Tibial nerve (tissue), 4 donors: ENCODE measurements at regions not wholly inside any gene's neighbourhood (a gene's known extent, or its start where the extent isn't known, plus 50 kb on each side); places are given as distances from the start of the nearest gene placed in this dataset.

ENCODE experiments used
- DNase-seq, 2 donors: peaks; one replicate each; pipeline ENCODE4 v3.0.0-alpha.2; 2019; ENCODE audit warnings: low spot score in 2 of 2
- H3K27ac ChIP-seq, 4 donors: fragments of 200-600 bp; sonication (generic) in 3 of 4; one replicate each; pipeline ENCODE4 v1.5.1; 2017 to 2019; ENCODE audit warnings: mild to moderate bottlenecking in 1 of 4
- H3K27me3 ChIP-seq, 2 donors: fragments of 200-600 bp; sonication (generic) in 1 of 2; one replicate each; pipeline versions ENCODE4 v1.5.1 to v1.6.0; 2017 to 2019
- H3K36me3 ChIP-seq, 3 donors: fragments of 200-600 bp; sonication (generic); one replicate each; pipeline ENCODE4 v1.5.1; 2018 to 2019
- H3K4me1 ChIP-seq, 4 donors: fragments of 200-600 bp; sonication (generic) in 3 of 4; one replicate each; pipeline ENCODE4 v1.5.1; 2017 to 2019
- H3K4me3 ChIP-seq, 4 donors: fragments of 200-600 bp; sonication (generic) in 3 of 4; one replicate each; pipeline ENCODE4 v1.5.1; 2017 to 2019; ENCODE audit warnings: mild to moderate bottlenecking in 1 of 4, moderate library complexity in 1 of 4
- H3K9me3 ChIP-seq, 4 donors: fragments of 200-600 bp; sonication (generic) in 3 of 4; one replicate each; pipeline ENCODE4 v1.5.1; 2017 to 2019
- EP300 ChIP-seq, 2 donors: sonication (generic); formaldehyde crosslinking; IDR thresholded peaks; one replicate each; pipeline ENCODE4 v1.6.1; 2017; ENCODE audit warnings: antibody characterized with exemption in 2 of 2, mild to moderate bottlenecking in 1 of 2
- POLR2A ChIP-seq, 2 donors: fragments of 450-650 bp; IDR thresholded peaks; one replicate each; pipeline ENCODE4 v1.6.1; 2017; ENCODE audit warnings: antibody characterized with exemption in 2 of 2, mild to moderate bottlenecking in 2 of 2, moderate library complexity in 2 of 2
- WGBS, 2 donors: methylation state at CpG; one replicate each; pipeline ENCODE4 v1.1.5; 2018; 5-methylcytosine and 5-hydroxymethylcytosine counted together
- TF ChIP-seq, protein P1 (sequence below), 5 experiments: fragments of 200-600 bp in 3 of 5; fragments of 450-650 bp in 2 of 5; sonication (generic) in 3 of 5; IDR thresholded peaks; one replicate each; pipeline ENCODE4 v1.5.1; 2016 to 2019; ENCODE audit warnings: antibody characterized with exemption in 5 of 5, mild to moderate bottlenecking in 3 of 5, moderate library complexity in 2 of 5

DNA sequence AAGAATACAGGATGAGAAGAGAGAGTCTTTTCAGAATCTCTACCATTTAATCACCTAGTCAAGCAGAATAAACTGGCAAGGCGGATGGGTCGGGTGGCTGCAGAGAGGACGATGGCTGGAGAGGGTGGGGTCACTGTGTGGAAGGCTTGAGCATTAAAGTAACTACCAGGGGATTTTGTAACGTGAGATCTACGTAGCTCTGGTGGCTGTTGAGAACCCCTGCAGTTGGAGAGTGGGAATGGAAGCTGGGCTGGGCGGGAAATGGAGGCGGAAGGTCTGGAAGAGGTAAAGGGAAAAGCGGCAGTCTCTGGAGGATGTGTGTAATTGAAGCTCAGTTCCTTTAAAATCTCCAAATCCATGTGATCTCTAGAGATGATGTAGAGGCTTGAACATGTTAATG, 135.0 kb downstream of the GATA3 start:
- Histone ChIP-seq H3K9me3 (no peaks in the 10 kb centered on the region), H3K27me3 (no peaks in the 10 kb centered on the region), H3K36me3 (no peaks in the 10 kb centered on the region), H3K27ac (no peak overlapping the region), H3K4me1 (no peaks in the 10 kb centered on the region), H3K4me3 (no peak overlapping the region)
- TF ChIP-seq POLR2A (IDR thresholded peaks at IDR 0.05): no peak
- TF ChIP-seq, protein P1, sequence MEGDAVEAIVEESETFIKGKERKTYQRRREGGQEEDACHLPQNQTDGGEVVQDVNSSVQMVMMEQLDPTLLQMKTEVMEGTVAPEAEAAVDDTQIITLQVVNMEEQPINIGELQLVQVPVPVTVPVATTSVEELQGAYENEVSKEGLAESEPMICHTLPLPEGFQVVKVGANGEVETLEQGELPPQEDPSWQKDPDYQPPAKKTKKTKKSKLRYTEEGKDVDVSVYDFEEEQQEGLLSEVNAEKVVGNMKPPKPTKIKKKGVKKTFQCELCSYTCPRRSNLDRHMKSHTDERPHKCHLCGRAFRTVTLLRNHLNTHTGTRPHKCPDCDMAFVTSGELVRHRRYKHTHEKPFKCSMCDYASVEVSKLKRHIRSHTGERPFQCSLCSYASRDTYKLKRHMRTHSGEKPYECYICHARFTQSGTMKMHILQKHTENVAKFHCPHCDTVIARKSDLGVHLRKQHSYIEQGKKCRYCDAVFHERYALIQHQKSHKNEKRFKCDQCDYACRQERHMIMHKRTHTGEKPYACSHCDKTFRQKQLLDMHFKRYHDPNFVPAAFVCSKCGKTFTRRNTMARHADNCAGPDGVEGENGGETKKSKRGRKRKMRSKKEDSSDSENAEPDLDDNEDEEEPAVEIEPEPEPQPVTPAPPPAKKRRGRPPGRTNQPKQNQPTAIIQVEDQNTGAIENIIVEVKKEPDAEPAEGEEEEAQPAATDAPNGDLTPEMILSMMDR (IDR thresholded peaks at IDR 0.05): no peak
- no peak for TF ChIP-seq EP300 (IDR thresholded peaks at IDR 0.05)
- no peak for DNase-seq
- WGBS, 2 donors: 58 to 59% methylated on average over 8 of the region's 8 CpGs

DNA sequence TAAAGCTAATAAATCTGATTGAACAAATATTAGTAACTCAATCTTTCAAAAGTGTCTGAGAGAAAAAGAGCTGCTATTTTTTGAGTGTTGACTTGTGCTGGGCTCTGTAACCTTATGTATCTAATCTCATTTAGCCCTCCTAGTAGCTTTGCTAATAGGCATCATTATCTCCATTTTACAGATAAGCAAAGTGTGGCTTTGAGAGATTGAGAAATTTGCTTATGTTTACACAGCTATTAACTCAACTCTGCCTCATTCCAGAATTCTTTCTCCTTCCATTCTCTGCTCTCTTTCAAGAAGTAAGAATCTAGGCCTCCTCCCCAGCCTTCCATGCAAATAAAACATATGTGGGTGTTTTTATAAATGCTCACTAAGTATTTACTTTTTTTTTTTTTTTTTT, 137.8 kb downstream of the GATA3 start:
- H3K36me3 ChIP-seq: no peaks in the 10 kb centered on the region
- no peaks in the 10 kb centered on the region for H3K9me3 ChIP-seq
- no peak overlapping the region for H3K4me3 ChIP-seq
- H3K27me3 ChIP-seq: no peaks in the 10 kb centered on the region
- TF ChIP-seq EP300 (IDR thresholded peaks at IDR 0.05): no peak
- no peak for TF ChIP-seq POLR2A (IDR thresholded peaks at IDR 0.05)
- TF ChIP-seq, protein P1 (IDR thresholded peaks at IDR 0.05): no peak
- no peak overlapping the region for H3K27ac ChIP-seq
- DNase-seq: no peak
- no peaks in the 10 kb centered on the region for H3K4me1 ChIP-seq

DNA sequence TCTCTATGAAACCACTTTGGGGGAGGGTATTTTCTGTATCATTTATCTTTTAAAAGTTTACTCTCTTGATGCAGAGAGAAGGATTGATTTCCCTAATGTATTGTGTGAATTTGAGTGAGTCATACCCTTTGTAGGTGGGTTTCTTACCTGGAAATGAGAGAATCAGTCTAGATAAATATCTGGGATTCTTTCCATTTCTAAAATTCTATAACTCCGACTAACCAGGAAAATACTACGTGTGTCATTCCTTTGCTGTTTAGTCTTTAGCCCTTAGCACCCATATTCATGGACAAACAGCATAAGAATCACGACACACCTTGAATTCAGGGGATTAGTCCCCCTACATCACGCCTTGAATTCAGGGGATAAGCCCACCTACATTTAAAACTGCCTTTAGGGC, 139.1 kb downstream of the GATA3 start:
- no peaks in the 10 kb centered on the region for H3K9me3 ChIP-seq
- H3K27ac ChIP-seq: no peak overlapping the region
- H3K27me3 ChIP-seq: no peaks in the 10 kb centered on the region
- TF ChIP-seq, protein P1 (IDR thresholded peaks at IDR 0.05): no peak
- TF ChIP-seq POLR2A (IDR thresholded peaks at IDR 0.05) (no peak), EP300 (IDR thresholded peaks at IDR 0.05) (no peak)
- DNase-seq: no peak
- no peak overlapping the region for H3K4me3 ChIP-seq
- H3K4me1 ChIP-seq: no peaks in the 10 kb centered on the region
- WGBS, 2 donors: 78 to 80% methylated on average over 4 of the region's 4 CpGs
- H3K36me3 ChIP-seq: no peaks in the 10 kb centered on the region

DNA sequence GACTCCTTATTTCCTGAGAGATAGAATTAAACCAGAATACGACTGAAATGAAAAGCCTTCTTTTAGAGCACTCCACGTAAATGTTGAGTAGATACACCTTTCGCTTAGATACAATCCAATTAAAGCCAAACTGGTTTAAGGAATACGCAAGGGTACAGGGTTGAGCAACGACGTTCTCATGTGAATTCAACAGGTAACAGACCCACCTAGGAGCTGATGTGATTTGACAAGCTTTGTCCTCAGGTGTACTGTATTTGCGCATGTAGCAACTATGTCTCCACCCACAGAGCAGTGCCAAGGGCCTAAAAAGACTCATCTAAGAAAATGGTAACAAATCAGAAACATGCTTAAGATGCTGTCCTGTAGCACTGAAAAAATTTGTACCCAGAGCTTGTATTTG, 139.6 kb downstream of the GATA3 start:
- Histone ChIP-seq H3K4me3 (no peak overlapping the region), H3K27me3 (no peaks in the 10 kb centered on the region), H3K27ac (no peak overlapping the region), H3K9me3 (no peaks in the 10 kb centered on the region), H3K36me3 (no peaks in the 10 kb centered on the region), H3K4me1 (no peaks in the 10 kb centered on the region)
- DNase-seq: no peak
- TF ChIP-seq, protein P1 (IDR thresholded peaks at IDR 0.05): no peak
- TF ChIP-seq POLR2A (IDR thresholded peaks at IDR 0.05): no peak
- no peak for TF ChIP-seq EP300 (IDR thresholded peaks at IDR 0.05)
- 90 to 92% methylated on average over 7 of the region's 7 CpGs for WGBS, 2 donors

DNA sequence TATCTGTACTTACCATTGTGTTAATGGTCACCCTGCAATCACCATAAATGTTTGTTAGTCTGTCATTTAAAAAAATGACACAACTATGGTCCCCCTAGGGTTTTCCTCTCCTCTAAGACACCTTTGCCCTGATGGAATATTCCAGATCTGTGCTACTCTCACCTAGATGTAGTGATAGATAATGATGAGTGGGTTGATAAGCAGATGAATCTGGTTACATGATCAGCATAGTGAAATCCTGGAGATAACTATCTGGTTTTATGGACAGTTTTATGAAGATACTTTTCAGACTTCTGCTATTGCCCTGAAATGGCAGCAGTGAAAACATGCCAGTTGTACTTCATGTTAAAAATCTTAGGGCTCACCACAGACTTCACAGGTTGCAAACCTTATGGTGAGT, 152.4 kb downstream of the GATA3 start:
- H3K9me3 ChIP-seq: no peaks in the 10 kb centered on the region
- no peak for DNase-seq
- H3K4me3 ChIP-seq: no peak overlapping the region
- H3K27me3 ChIP-seq: no peaks in the 10 kb centered on the region
- no peaks in the 10 kb centered on the region for H3K36me3 ChIP-seq
- H3K4me1 ChIP-seq: no peaks in the 10 kb centered on the region
- TF ChIP-seq POLR2A (IDR thresholded peaks at IDR 0.05): no peak
- TF ChIP-seq, protein P1 (IDR thresholded peaks at IDR 0.05): no peak
- TF ChIP-seq EP300 (IDR thresholded peaks at IDR 0.05): no peak
- no peak overlapping the region for H3K27ac ChIP-seq
